Activated naive CD4-positive, alpha-beta T cell treated with anti-CD3 and anti-CD28 coated beads, Interleukin-2, amount 50 U/mL, for 24 hours (primary cell): ENCODE measurements at regions not wholly inside any gene's neighbourhood (a gene's known extent, or its start where the extent isn't known, plus 50 kb on each side); places are given as distances from the start of the nearest gene placed in this dataset.
"Not testable (repeated sequence)": the region's sequence is repeated elsewhere in the genome, so short reads cannot be mapped to it uniquely, and the experiment has no call there.

Experiments used
- H3K27ac Mint-ChIP-seq: one replicate; pipeline ENCODE4 v1.8.0; 2021; ENCODE audit warnings: mild to moderate bottlenecking, mixed read lengths
- H3K27me3 Mint-ChIP-seq: one replicate; pipeline ENCODE4 v1.8.0; 2021; ENCODE audit warnings: mixed read lengths
- H3K36me3 Mint-ChIP-seq: one replicate; pipeline ENCODE4 v1.8.0; 2021; ENCODE audit warnings: mixed read lengths
- H3K4me1 Mint-ChIP-seq: one replicate; pipeline ENCODE4 v1.8.0; 2021; ENCODE audit warnings: mixed read lengths
- H3K4me3 Mint-ChIP-seq: one replicate; pipeline ENCODE4 v1.8.0; 2021; ENCODE audit warnings: mild to moderate bottlenecking, mixed read lengths
- H3K9me3 Mint-ChIP-seq: one replicate; pipeline ENCODE4 v1.8.0; 2021; ENCODE audit warnings: mixed read lengths

- Mint-ChIP-seq H3K36me3 (peaks cover under 1% of the 10 kb centered on the region), H3K4me3 (no peak overlapping the region), H3K27me3 (no peaks in the 10 kb centered on the region), H3K27ac (no peak overlapping the region), H3K9me3 (peaks cover 10% of the 10 kb centered on the region), H3K4me1 (no peaks in the 10 kb centered on the region)
Observed at GRCh38 chr1:98288494-98288893, 367.7 kb upstream of the DPYD start.

GRCh38 chr1:98287626-98288025 lies 366.8 kb upstream of the DPYD start:
- Mint-ChIP-seq H3K27me3 (no peaks in the 10 kb centered on the region), H3K36me3 (no peaks in the 10 kb centered on the region), H3K27ac (no peak overlapping the region), H3K9me3 (peaks cover 7% of the 10 kb centered on the region), H3K4me3 (no peak overlapping the region), H3K4me1 (no peaks in the 10 kb centered on the region)

- Mint-ChIP-seq H3K27ac (no peak overlapping the region), H3K36me3 (no peaks in the 10 kb centered on the region), H3K4me3 (no peak overlapping the region), H3K4me1 (no peaks in the 10 kb centered on the region), H3K9me3 (peaks cover 7% of the 10 kb centered on the region), H3K27me3 (no peaks in the 10 kb centered on the region)
Observed at GRCh38 chr1:98286656-98287055, 365.8 kb upstream of the DPYD start.

- H3K27me3 Mint-ChIP-seq, H3K4me3 Mint-ChIP-seq, H3K4me1 Mint-ChIP-seq, H3K9me3 Mint-ChIP-seq, H3K27ac Mint-ChIP-seq, H3K36me3 Mint-ChIP-seq: not testable (repeated sequence)
Observed at GRCh38 chr1:98285286-98285685, 364.5 kb upstream of the DPYD start.

- Mint-ChIP-seq H3K36me3 (no peaks in the 10 kb centered on the region), H3K27me3 (no peaks in the 10 kb centered on the region), H3K27ac (no peak overlapping the region), H3K4me3 (no peak overlapping the region), H3K4me1 (no peaks in the 10 kb centered on the region), H3K9me3 (peaks cover 7% of the 10 kb centered on the region)
Observed at GRCh38 chr1:98280049-98280448, 359.2 kb upstream of the DPYD start.

- no peaks in the 10 kb centered on the region for H3K4me1 Mint-ChIP-seq
- H3K27me3 Mint-ChIP-seq, result no peaks in the 10 kb centered on the region
- H3K27ac Mint-ChIP-seq, result no peak overlapping the region
- H3K4me3 Mint-ChIP-seq, result no peak overlapping the region
- no peaks in the 10 kb centered on the region for H3K9me3 Mint-ChIP-seq
- H3K36me3 Mint-ChIP-seq, result no peaks in the 10 kb centered on the region
Observed at GRCh38 chr1:98278055-98278454, 357.2 kb upstream of the DPYD start.

GRCh38 chr1:98277118-98277517 lies 356.3 kb upstream of the DPYD start:
- H3K27me3 Mint-ChIP-seq, result no peaks in the 10 kb centered on the region
- no peak overlapping the region for H3K4me3 Mint-ChIP-seq
- H3K27ac Mint-ChIP-seq, result no peak overlapping the region
- H3K9me3 Mint-ChIP-seq, result no peaks in the 10 kb centered on the region
- no peaks in the 10 kb centered on the region for H3K36me3 Mint-ChIP-seq
- H3K4me1 Mint-ChIP-seq, result no peaks in the 10 kb centered on the region

- Mint-ChIP-seq H3K4me3 (no peak overlapping the region), H3K4me1 (no peaks in the 10 kb centered on the region), H3K27ac (no peak overlapping the region), H3K9me3 (no peaks in the 10 kb centered on the region), H3K27me3 (no peaks in the 10 kb centered on the region), H3K36me3 (no peaks in the 10 kb centered on the region)
Observed at GRCh38 chr1:98276514-98276913, 355.7 kb upstream of the DPYD start.

- Mint-ChIP-seq H3K27me3 (no peaks in the 10 kb centered on the region), H3K36me3 (no peaks in the 10 kb centered on the region), H3K27ac (no peak overlapping the region), H3K4me3 (no peak overlapping the region), H3K9me3 (no peaks in the 10 kb centered on the region), H3K4me1 (no peaks in the 10 kb centered on the region)
Observed at GRCh38 chr1:98268316-98268715, 347.5 kb upstream of the DPYD start.

GRCh38 chr1:98267423-98267822 lies 346.6 kb upstream of the DPYD start:
- Mint-ChIP-seq H3K36me3 (no peaks in the 10 kb centered on the region), H3K9me3 (no peaks in the 10 kb centered on the region), H3K27me3 (no peaks in the 10 kb centered on the region), H3K27ac (no peak overlapping the region), H3K4me1 (no peaks in the 10 kb centered on the region), H3K4me3 (no peak overlapping the region)

GRCh38 chr1:98264727-98265126 lies 343.9 kb upstream of the DPYD start:
- no peak overlapping the region for H3K27ac Mint-ChIP-seq
- H3K4me1 Mint-ChIP-seq, result no peaks in the 10 kb centered on the region
- H3K36me3 Mint-ChIP-seq, result no peaks in the 10 kb centered on the region
- no peaks in the 10 kb centered on the region for H3K27me3 Mint-ChIP-seq
- no peak overlapping the region for H3K4me3 Mint-ChIP-seq
- H3K9me3 Mint-ChIP-seq, result no peaks in the 10 kb centered on the region

- no peak overlapping the region for H3K27ac Mint-ChIP-seq
- H3K36me3 Mint-ChIP-seq, result no peaks in the 10 kb centered on the region
- H3K4me3 Mint-ChIP-seq, result no peak overlapping the region
- H3K4me1 Mint-ChIP-seq, result no peaks in the 10 kb centered on the region
- no peaks in the 10 kb centered on the region for H3K27me3 Mint-ChIP-seq
- peaks cover 5% of the 10 kb centered on the region for H3K9me3 Mint-ChIP-seq
Observed at GRCh38 chr1:98260839-98261238, 340.0 kb upstream of the DPYD start.

GRCh38 chr1:98260412-98260811 lies 339.6 kb upstream of the DPYD start:
- H3K4me3 Mint-ChIP-seq, result no peak overlapping the region
- no peaks in the 10 kb centered on the region for H3K36me3 Mint-ChIP-seq
- no peaks in the 10 kb centered on the region for H3K4me1 Mint-ChIP-seq
- H3K27ac Mint-ChIP-seq, result no peak overlapping the region
- no peaks in the 10 kb centered on the region for H3K27me3 Mint-ChIP-seq
- H3K9me3 Mint-ChIP-seq, result peaks cover 5% of the 10 kb centered on the region

- Mint-ChIP-seq H3K4me3 (no peak overlapping the region), H3K27me3 (no peaks in the 10 kb centered on the region), H3K9me3 (peaks cover 14% of the 10 kb centered on the region), H3K36me3 (no peaks in the 10 kb centered on the region), H3K27ac (no peak overlapping the region), H3K4me1 (no peaks in the 10 kb centered on the region)
Observed at GRCh38 chr1:98256700-98257099, 335.9 kb upstream of the DPYD start.

GRCh38 chr1:98253145-98253544 lies 332.3 kb upstream of the DPYD start:
- Mint-ChIP-seq H3K4me3 (no peak overlapping the region), H3K9me3 (peaks cover 19% of the 10 kb centered on the region), H3K36me3 (no peaks in the 10 kb centered on the region), H3K27me3 (no peaks in the 10 kb centered on the region), H3K27ac (no peak overlapping the region), H3K4me1 (no peaks in the 10 kb centered on the region)

- peaks cover 16% of the 10 kb centered on the region for H3K9me3 Mint-ChIP-seq
- no peaks in the 10 kb centered on the region for H3K36me3 Mint-ChIP-seq
- H3K4me3 Mint-ChIP-seq, result no peak overlapping the region
- no peak overlapping the region for H3K27ac Mint-ChIP-seq
- H3K27me3 Mint-ChIP-seq, result no peaks in the 10 kb centered on the region
- no peaks in the 10 kb centered on the region for H3K4me1 Mint-ChIP-seq
Observed at GRCh38 chr1:98251497-98251896, 330.7 kb upstream of the DPYD start.

- Mint-ChIP-seq H3K9me3 (peaks cover 20% of the 10 kb centered on the region), H3K4me1 (no peaks in the 10 kb centered on the region), H3K36me3 (no peaks in the 10 kb centered on the region), H3K4me3 (no peak overlapping the region), H3K27ac (no peak overlapping the region), H3K27me3 (no peaks in the 10 kb centered on the region)
Observed at GRCh38 chr1:98232678-98233077, 311.8 kb upstream of the DPYD start.

GRCh38 chr1:98222706-98223105 lies 301.9 kb upstream of the DPYD start:
- Mint-ChIP-seq H3K9me3 (no peaks in the 10 kb centered on the region), H3K27me3 (peaks cover 3% of the 10 kb centered on the region), H3K4me1 (no peaks in the 10 kb centered on the region), H3K27ac (no peak overlapping the region), H3K4me3 (no peak overlapping the region), H3K36me3 (no peaks in the 10 kb centered on the region)
